Activated CD8-positive, alpha-beta memory T cell treated with anti-CD3 and anti-CD28 coated beads for 1 hour (primary cell): ENCODE measurements at regions not wholly inside any gene's neighbourhood (a gene's known extent, or its start where the extent isn't known, plus 50 kb on each side); places are given as distances from the start of the nearest gene placed in this dataset.

Experiments
- DNase-seq, 2 donors: peaks; one replicate each; pipeline ENCODE4 v3.0.0-alpha.2; 2020; ENCODE audit warnings: low read depth in 1 of 2; ENCODE audit errors: extremely low read depth in 1 of 2

DNA sequence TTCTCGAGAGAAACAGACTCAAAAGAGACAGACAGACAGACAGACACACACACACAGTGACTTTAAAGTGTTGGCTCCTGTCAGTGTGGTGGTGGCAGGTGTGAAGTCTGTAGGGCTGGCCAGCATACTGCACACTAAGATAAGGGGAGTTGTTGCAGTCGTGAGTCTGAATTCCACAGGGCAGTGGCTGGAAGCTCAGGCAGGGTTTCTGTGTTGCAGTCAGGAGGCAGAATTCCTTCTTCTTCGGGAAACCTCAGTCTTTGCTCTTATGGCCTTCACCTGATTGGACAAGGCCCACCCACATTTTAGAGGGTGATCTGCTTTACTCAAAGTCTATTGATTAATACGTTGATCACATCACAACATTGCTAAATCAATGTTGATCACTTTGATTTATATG, 478.4 kb upstream of the HS6ST1 start:
- DNase-seq = no peak

DNA sequence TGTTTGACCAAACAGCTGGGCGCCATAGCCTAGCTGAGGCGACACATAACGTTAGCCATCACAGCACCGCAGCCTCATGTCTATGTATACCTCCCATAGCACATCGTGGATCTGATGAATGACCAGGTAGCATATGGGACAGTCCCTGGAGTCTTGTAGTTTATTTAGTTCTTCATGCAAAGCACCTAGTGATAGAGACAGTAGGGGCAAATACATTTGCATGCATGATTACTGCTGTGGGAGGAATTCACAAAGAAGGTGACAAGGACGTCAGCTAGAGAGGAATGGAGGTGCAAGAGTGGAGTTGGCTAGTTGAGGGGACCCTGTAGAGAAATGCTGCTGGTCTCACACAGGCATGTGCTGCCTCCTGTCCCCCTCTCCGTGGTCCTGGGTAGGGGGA, 478.9 kb upstream of the HS6ST1 start:
- DNase-seq = no peak

DNA sequence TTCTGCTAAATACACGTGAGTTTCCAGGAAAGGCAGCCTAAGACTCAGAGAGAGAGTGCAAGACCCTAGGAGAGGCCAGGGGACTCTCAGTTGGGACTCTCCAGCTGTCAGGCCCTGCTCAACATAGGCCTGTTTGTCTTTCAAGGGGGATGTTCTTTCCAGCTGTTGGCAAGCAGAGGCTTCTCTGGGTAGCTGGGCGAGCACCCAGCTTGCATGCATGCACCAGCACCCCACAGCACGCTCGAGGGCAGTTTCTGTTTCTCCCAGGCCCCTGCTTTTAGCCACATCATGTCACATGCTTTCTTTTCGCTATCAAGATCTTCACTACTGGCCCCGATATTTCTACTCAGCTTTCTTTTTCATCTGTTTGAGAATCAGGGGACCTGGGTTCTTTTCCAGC, 479.3 kb upstream of the HS6ST1 start:
- DNase-seq = no peak

DNA sequence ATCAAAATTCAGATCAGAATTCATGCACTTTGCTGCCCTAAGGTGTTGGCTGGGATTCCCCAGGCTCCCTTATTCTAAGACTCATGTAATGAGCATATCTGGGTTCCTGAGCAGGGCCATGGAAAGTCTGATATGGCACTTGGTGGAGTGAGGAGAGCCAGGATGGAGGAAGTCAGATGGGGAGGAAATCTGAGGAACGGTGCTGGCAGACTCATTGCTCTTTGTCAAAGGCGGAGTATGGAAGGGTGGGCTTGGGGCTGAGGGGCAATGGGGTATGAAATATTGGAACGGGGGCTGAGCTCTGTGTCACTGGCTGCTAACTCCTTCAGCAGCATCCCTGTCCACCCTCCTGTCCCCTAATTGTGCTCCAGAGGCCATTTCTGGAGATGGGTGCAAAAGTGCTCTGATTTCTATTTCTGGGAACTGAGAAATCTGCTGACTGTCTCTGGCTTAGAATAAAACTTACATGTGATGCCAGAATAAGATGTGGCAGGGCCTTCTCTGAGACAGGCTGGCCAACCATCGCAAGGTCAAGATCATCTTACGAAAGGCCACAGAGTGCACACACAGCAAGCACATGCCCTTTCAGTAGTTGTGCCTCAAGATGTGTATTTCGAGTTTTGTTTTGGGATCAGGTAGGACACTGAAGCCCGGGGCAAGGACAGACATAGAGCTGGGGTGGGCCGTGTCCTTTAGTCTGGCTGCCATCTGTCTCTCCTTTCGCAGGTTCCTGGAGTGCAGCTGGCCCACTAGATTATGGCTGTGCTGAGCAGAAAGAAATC, 480.0 kb upstream of the HS6ST1 start:
- no peak for DNase-seq

DNA sequence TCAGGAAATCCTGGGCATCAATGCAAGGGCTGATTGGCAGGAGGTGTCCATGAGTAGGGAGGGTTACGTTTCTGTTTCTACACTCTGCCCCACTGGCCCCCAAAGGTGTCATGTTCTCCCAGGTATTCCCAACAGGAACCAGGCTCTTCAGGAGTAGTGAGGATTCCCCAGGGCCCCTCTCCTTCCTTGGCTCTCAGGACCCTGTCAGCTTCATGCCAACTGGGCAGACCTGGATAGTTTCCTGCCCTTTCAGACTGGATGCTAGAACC, 480.6 kb upstream of the HS6ST1 start:
- no peak for DNase-seq

GRCh38 chr2:128799730-128800129, 481.1 kb upstream of the HS6ST1 start:
- no peak for DNase-seq

GRCh38 chr2:128801576-128801975, 482.9 kb upstream of the HS6ST1 start:
- DNase-seq = no peak

DNA sequence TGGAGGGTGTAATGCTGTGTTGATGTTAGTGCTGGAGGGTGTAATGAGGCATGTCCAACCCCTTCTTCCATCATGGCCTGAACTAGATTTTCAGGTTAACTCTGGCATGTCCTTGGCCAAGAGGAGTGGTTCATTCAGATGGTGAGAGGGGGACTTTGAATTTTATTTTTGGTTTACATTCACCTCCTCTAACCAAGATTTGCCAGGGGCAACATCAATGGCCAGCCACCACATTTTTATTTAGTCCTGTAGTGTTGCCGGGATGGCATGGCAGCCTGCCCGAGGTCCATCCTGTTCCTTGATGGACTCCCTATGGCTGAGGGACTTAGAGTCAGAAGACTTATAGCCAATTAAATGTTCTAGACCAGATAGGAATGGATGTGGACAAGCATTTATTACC, 484.6 kb upstream of the HS6ST1 start:
- no peak for DNase-seq

- DNase-seq = no peak
These were observed 486.6 kb upstream of the HS6ST1 start for GRCh38 chr2:128805237-128805636.

GRCh38 chr2:128805918-128806317, 487.2 kb upstream of the HS6ST1 start:
- DNase-seq = no peak

- DNase-seq = no peak
These were observed 488.6 kb upstream of the HS6ST1 start for GRCh38 chr2:128807317-128807716.

DNA sequence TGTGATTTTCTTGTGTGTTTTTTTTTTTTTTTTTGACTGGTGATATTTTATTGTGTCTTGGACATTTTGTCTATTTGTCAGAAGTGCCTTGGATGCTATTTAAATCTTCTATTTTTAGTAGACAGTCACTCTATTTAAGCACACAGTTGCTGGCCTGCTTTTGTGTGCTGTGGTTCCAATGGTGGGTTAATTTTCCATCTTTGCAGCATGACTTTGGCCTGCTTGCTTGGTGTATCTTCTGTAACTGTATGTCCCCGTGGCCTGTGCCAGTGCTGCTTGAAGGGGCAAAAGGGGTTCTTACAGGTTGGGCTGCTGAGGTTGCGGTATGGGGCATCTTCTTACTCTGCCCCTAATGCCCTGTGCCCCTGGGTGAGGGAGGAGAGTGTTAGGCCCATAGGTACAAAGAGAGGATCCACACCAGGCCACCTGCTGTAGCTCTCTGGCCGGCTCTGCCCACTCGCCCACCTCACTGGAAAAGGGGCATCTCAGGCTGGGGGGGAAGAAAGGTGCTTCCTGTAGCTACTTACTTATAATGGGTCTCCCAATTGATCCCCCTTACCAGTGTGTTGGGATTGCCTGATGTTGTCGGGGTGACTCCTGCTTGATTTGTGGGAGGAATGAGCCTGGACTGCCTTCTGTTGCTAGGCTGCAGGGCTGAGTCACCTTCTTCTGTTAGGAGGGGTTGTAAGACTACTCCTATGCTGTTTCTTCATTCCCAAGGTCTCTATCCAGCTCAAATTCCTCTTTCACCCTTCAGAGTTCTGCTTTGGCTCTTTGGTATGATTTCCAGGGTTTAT, 490.0 kb upstream of the HS6ST1 start:
- DNase-seq = no peak

DNA sequence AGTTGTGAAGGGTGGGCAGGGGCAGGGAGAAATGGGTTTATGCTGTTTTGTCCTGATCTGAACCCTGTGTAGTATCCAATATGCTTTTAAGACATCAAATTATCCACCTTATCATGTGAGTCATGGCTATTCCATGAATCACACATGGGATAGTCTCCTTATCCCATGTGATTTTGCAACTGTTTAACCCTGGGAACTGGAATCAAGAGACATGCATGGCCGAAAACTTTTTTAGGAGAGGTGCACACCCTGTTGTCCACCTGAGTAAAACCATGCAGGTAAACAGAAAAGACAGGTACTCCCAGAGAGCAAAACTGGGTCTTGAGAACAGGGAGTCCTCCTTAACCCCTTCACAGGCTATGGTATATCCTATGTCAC, 490.6 kb upstream of the HS6ST1 start:
- no peak for DNase-seq

- no peak for DNase-seq
These were observed 491.2 kb upstream of the HS6ST1 start for GRCh38 chr2:128809880-128810279.

DNA sequence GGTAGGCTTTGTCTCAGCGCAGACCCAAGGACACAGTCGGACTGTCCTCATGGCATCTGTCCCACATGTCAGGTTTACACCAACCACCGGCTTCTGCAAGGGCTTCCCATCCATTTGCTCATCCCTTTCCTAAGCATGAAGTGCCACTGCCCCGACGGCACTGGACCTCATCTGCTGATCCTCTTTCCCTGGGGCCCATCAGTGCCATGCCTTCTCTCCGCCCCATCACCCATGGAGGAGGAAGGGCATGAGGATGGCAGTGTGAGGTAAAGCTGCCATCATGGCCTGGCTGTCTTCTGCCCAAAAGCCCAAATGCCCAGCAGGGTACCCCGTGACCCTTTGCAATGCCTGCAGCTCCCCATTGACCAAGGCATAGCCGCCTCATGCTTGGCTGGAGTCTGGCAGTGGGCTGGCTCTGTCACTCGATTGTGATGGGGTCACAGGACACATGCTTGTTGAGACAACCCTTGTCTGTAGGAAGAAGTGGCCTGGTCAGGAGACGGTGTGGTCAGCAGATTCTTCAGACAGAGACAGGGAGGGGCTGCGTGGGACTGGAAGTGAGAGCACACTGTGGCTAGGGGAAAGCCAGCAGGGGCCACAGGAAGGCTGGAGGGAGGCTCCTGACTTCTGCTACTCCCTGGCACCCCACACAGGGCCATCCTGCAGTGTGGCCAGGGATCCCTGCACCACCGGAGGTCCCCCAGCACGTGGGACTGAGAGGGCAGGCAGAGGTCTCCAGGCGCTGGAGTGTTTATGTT, 493.7 kb upstream of the HS6ST1 start:
- DNase-seq = no peak

DNA sequence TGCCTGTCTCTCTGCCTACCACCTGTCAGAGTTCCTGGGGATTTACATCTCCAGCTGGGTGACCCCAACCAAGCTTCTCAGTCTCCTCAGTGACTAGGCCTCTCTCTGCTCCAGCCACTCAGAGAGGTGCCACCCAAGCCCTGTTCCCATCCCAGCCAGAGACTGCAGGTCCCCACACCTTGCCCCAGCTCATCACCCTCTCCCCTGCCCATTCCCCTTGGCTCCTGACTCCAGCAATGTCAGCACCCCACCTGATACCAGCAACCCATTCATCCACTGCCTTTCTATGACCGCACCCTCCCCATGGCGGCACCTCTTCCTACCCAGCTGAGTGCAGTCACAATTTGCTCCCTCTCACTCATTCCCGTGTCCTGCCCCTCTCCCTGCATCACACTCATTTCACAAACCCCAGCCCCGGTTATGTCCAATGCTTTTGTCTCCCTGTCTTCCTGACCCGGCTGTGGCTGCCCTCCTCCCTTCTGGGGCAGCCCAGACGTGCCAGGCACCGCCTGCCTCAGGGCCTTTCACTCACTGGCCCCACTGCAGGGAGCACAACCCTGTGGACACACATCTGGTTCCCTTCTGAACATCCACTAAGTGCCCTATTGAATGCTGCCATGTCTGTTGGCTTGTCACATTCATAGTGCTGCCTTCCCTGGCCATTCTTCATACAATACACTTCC, 494.8 kb upstream of the HS6ST1 start:
- DNase-seq = no peak

DNA sequence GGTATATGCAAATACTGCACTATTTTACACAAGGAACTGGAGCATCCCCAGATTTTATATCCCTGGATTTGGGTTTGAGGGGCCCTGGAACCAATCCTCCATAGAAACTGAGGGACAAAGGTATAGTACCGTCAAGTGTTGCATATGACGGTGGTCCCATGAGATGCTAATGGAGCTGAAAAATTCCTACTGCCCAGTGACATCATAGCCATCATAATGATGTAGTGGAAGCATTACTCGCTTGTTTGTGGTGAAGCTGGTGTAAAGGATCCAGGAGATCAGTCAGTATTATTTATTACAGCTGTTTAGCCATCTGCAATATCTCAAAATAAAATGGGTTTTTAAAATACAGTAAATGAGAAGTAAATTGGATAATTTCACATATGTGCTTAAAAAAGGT, 496.6 kb upstream of the HS6ST1 start:
- DNase-seq = no peak

- no peak for DNase-seq
These were observed 498.5 kb upstream of the HS6ST1 start for GRCh38 chr2:128817171-128817570.

DNA sequence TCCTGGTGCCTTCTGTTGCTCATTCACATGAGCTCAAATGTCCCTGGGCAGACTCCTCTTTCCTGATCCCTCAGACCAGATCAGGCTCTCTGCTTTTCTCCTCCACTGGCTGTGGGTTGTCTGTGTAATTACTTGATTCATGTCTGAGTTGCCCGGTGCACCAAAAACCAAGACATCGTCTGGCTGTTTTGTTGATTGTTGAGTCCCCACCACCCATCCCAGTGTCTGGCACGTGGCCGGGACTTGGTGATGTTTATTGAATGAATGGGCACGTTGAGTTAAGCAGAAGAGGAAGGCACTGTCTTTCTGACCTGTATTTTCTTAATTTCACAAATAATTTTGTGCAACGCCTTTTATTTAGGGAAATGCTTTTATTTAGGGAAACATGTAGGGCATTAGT, 499.1 kb upstream of the HS6ST1 start:
- no peak for DNase-seq

- DNase-seq = no peak
These were observed 499.6 kb upstream of the HS6ST1 start for GRCh38 chr2:128818248-128818647.

GRCh38 chr2:128818704-128819491, 500.2 kb upstream of the HS6ST1 start:
- DNase-seq = no peak
